ENCODE measurements at regions not wholly inside any gene's neighbourhood (a gene's known extent, or its start where the extent isn't known, plus 50 kb on each side); places are given as distances from the start of the nearest gene placed in this dataset.

DNA sequence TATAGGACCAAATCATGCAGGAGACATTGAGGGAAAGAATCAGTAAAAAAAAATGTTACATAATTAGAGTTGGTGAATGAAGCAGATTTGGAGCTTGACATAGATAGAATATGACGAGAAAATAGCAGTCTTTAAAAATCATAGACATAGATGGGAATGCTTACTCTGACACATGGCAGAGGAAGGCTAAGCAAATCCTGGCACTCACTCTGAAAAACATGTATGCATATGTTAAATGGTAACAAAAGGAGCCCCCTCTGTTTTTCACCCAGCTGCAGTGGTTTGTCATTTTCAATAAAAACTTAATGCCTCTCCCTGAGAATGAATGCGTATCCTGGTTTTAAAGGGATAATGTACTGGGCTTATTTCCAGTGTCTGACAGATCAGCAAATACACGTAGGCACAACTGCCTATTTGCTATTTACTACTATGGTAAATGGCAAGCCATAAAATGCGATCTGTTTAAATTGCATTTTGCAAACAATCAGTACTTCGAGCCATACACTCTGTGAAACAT lies 561.2 kb upstream of the SEL1L start:
- H3K27ac ChIP-seq (ENCODE audit: low read depth, low read length): no peak overlapping the region
- no peak for DNase-seq (ENCODE audit: low read depth, low spot score)
- ChIA-PET POLR2A (no interaction called here), CTCF (no interaction called here)
- H3K4me3 ChIP-seq (ENCODE audit: low read depth, low read length): no peak overlapping the region
- no peaks in the 10 kb centered on the region for H3K27me3 ChIP-seq (ENCODE audit: control insufficient read depth, insufficient read depth, low read length)
- TF ChIP-seq, protein P1, sequence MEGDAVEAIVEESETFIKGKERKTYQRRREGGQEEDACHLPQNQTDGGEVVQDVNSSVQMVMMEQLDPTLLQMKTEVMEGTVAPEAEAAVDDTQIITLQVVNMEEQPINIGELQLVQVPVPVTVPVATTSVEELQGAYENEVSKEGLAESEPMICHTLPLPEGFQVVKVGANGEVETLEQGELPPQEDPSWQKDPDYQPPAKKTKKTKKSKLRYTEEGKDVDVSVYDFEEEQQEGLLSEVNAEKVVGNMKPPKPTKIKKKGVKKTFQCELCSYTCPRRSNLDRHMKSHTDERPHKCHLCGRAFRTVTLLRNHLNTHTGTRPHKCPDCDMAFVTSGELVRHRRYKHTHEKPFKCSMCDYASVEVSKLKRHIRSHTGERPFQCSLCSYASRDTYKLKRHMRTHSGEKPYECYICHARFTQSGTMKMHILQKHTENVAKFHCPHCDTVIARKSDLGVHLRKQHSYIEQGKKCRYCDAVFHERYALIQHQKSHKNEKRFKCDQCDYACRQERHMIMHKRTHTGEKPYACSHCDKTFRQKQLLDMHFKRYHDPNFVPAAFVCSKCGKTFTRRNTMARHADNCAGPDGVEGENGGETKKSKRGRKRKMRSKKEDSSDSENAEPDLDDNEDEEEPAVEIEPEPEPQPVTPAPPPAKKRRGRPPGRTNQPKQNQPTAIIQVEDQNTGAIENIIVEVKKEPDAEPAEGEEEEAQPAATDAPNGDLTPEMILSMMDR (IDR thresholded peaks at IDR 0.05; ENCODE audit: low read depth, low read length): no peak
- peaks cover 4% of the 10 kb centered on the region for H3K9me3 ChIP-seq (ENCODE audit: control insufficient read depth, insufficient read depth, low read length)

- H3K27me3 ChIP-seq (ENCODE audit: control insufficient read depth, insufficient read depth, low read length): no peaks in the 10 kb centered on the region
- TF ChIP-seq, protein P1 (IDR thresholded peaks at IDR 0.05; ENCODE audit: low read depth, low read length): no peak
- H3K27ac ChIP-seq (ENCODE audit: low read depth, low read length): no peak overlapping the region
- ChIA-PET CTCF (no interaction called here), POLR2A (no interaction called here)
- no peak overlapping the region for H3K4me3 ChIP-seq (ENCODE audit: low read depth, low read length)
- H3K9me3 ChIP-seq (ENCODE audit: control insufficient read depth, insufficient read depth, low read length): peaks cover 10% of the 10 kb centered on the region
- no peak for DNase-seq (ENCODE audit: low read depth, low spot score)
These were observed 570.4 kb upstream of the SEL1L start for GRCh38 chr14:82104013-82104412.

- Histone ChIP-seq H3K27me3 (ENCODE audit: control insufficient read depth, insufficient read depth, low read length) (no peaks in the 10 kb centered on the region), H3K4me3 (ENCODE audit: low read depth, low read length) (no peak overlapping the region), H3K9me3 (ENCODE audit: control insufficient read depth, insufficient read depth, low read length) (peaks cover 6% of the 10 kb centered on the region; the same call in 1 of the 2 replicates), H3K27ac (ENCODE audit: low read depth, low read length) (no peak overlapping the region)
- TF ChIP-seq, protein P1 (IDR thresholded peaks at IDR 0.05; ENCODE audit: low read depth, low read length): no peak
- no peak for DNase-seq (ENCODE audit: low read depth, low spot score)
- POLR2A ChIA-PET: no interaction called here
- CTCF ChIA-PET: no interaction called here
These were observed 578.7 kb upstream of the SEL1L start for GRCh38 chr14:82112210-82112839.

GRCh38 chr14:82113007-82113406 lies 579.4 kb upstream of the SEL1L start:
- CTCF ChIA-PET: no interaction called here
- H3K27ac ChIP-seq (ENCODE audit: low read depth, low read length): no peak overlapping the region
- TF ChIP-seq, protein P1 (IDR thresholded peaks at IDR 0.05; ENCODE audit: low read depth, low read length): no peak
- no peak overlapping the region for H3K4me3 ChIP-seq (ENCODE audit: low read depth, low read length)
- POLR2A ChIA-PET: no interaction called here
- DNase-seq (ENCODE audit: low read depth, low spot score): no peak
- peaks cover 4% of the 10 kb centered on the region; the same call in 1 of the 2 replicates for H3K9me3 ChIP-seq (ENCODE audit: control insufficient read depth, insufficient read depth, low read length)
- H3K27me3 ChIP-seq (ENCODE audit: control insufficient read depth, insufficient read depth, low read length): no peaks in the 10 kb centered on the region

GRCh38 chr14:82113710-82114109 lies 580.1 kb upstream of the SEL1L start:
- H3K27me3 ChIP-seq (ENCODE audit: control insufficient read depth, insufficient read depth, low read length): no peaks in the 10 kb centered on the region
- H3K4me3 ChIP-seq (ENCODE audit: low read depth, low read length): no peak overlapping the region
- no peak for DNase-seq (ENCODE audit: low read depth, low spot score)
- H3K9me3 ChIP-seq (ENCODE audit: control insufficient read depth, insufficient read depth, low read length): peaks cover 4% of the 10 kb centered on the region; the same call in 1 of the 2 replicates
- ChIA-PET CTCF (no interaction called here), POLR2A (no interaction called here)
- no peak overlapping the region for H3K27ac ChIP-seq (ENCODE audit: low read depth, low read length)
- TF ChIP-seq, protein P1 (IDR thresholded peaks at IDR 0.05; ENCODE audit: low read depth, low read length): no peak
